Mesendoderm (in vitro differentiated cells): ENCODE measurements at regions not wholly inside any gene's neighbourhood (a gene's known extent, or its start where the extent isn't known, plus 50 kb on each side); places are given as distances from the start of the nearest gene placed in this dataset.

ENCODE experiments used
- DNase-seq: peaks from one replicate; pipeline ENCODE4 v3.0.0; 2013
- H2AK5ac ChIP-seq: 2 replicates; pipeline ENCODE4 v1.6.1; 2013; ENCODE audit warnings: low read length, inconsistent platforms
- H2BK120ac ChIP-seq: 2 replicates; pipeline ENCODE4 v1.6.1; 2013; ENCODE audit warnings: low read depth, mild to moderate bottlenecking, low read length, moderate library complexity, mixed read lengths
- H2BK15ac ChIP-seq: replicated peaks from 2 replicates; pipeline ENCODE4 v1.6.1; 2013; ENCODE audit warnings: low read depth, mild to moderate bottlenecking, moderate library complexity
- H2BK5ac ChIP-seq: 2 replicates; pipeline ENCODE4 v1.6.1; 2013; ENCODE audit warnings: low read length, inconsistent platforms
- H3K18ac ChIP-seq: 2 replicates; pipeline ENCODE4 v1.6.1; 2013; ENCODE audit warnings: mild to moderate bottlenecking, low read length, mixed read lengths
- H3K23ac ChIP-seq: one replicate; pipeline ENCODE4 v1.6.1; 2013; ENCODE audit warnings: low read length
- H3K27ac ChIP-seq: 2 replicates; pipeline ENCODE4 v1.5.1; 2013; ENCODE audit warnings: low read depth, mild to moderate bottlenecking, inconsistent platforms, low read length, moderate library complexity
- H3K27me3 ChIP-seq: 2 replicates; pipeline ENCODE4 v1.6.1; 2013; ENCODE audit warnings: low read length, control low read depth, mild to moderate bottlenecking, inconsistent platforms; ENCODE audit not compliant: insufficient read depth, poor library complexity
- H3K36me3 ChIP-seq: 2 replicates; pipeline ENCODE4 v1.6.1; 2013; ENCODE audit warnings: low read length, inconsistent platforms; ENCODE audit not compliant: control insufficient read depth, insufficient read depth
- H3K4ac ChIP-seq: one replicate; pipeline ENCODE4 v1.6.1; 2013; ENCODE audit warnings: low read depth, mild to moderate bottlenecking, low read length, moderate library complexity
- H3K4me1 ChIP-seq: 2 replicates; pipeline ENCODE4 v1.6.1; 2013; ENCODE audit warnings: low read depth, low read length, inconsistent platforms; ENCODE audit not compliant: control insufficient read depth
- H3K4me2 ChIP-seq: 2 replicates; pipeline ENCODE4 v1.6.1; 2013; ENCODE audit warnings: low read length
- H3K4me3 ChIP-seq: 2 replicates; pipeline ENCODE4 v1.5.1; 2013; ENCODE audit warnings: mild to moderate bottlenecking, low read length
- H3K56ac ChIP-seq: one replicate; pipeline ENCODE4 v1.6.1; 2013; ENCODE audit warnings: low read length
- H3K79me1 ChIP-seq: 2 replicates; pipeline ENCODE4 v1.6.1; 2013; ENCODE audit warnings: low read length, inconsistent platforms
- H3K79me2 ChIP-seq: 2 replicates; pipeline ENCODE4 v1.6.1; 2013; ENCODE audit warnings: mild to moderate bottlenecking, low read length; ENCODE audit not compliant: control insufficient read depth, insufficient read depth
- H3K9ac ChIP-seq: 2 replicates; pipeline ENCODE4 v1.6.1; 2013; ENCODE audit warnings: low read length, inconsistent platforms
- H4K5ac ChIP-seq: one replicate; pipeline ENCODE4 v1.6.1; 2013; ENCODE audit warnings: low read length
- H4K8ac ChIP-seq: one replicate; pipeline ENCODE4 v1.6.1; 2013; ENCODE audit warnings: low read depth, mild to moderate bottlenecking, control low read depth, low read length, moderate library complexity
- WGBS: extraction: QIAGEN DNeasy Blood & Tissue Kit; methylation state at CpG from one replicate; pipeline ENCODE4 v1.1.7; 2013; ENCODE audit warnings: low lambda C conversion rate, missing lambda C conversion rate; ENCODE audit not compliant: insufficient coverage; ENCODE audit errors: extremely low coverage; 5-methylcytosine and 5-hydroxymethylcytosine counted together

GRCh38 chr14:48725051-48725734 is 861.0 kb downstream of the RPS29 start:
- H2BK120ac ChIP-seq, result no peak overlapping the region
- no peak overlapping the region for H3K9ac ChIP-seq
- no peak overlapping the region for H2BK15ac ChIP-seq
- WGBS, result no CpG with 5 or more reads among the region's 6 CpGs
- H3K18ac ChIP-seq, result no peak overlapping the region
- H3K4me1 ChIP-seq, result no peaks in the 10 kb centered on the region
- H3K56ac ChIP-seq, result no peak overlapping the region
- H3K27ac ChIP-seq, result no peak overlapping the region
- no peaks in the 10 kb centered on the region for H3K79me1 ChIP-seq
- no peak for DNase-seq
- H3K79me2 ChIP-seq, result no peaks in the 10 kb centered on the region
- no peak overlapping the region for H3K4me3 ChIP-seq
- H3K36me3 ChIP-seq, result no peaks in the 10 kb centered on the region
- no peak overlapping the region for H3K4ac ChIP-seq
- H3K27me3 ChIP-seq, result no peaks in the 10 kb centered on the region
- H2BK5ac ChIP-seq, result no peak overlapping the region
- no peak overlapping the region for H4K5ac ChIP-seq
- H3K23ac ChIP-seq, result no peak overlapping the region
- H3K4me2 ChIP-seq, result no peak overlapping the region
- no peak overlapping the region for H4K8ac ChIP-seq
- H2AK5ac ChIP-seq, result no peak overlapping the region

GRCh38 chr14:48723841-48724495 is 862.2 kb downstream of the RPS29 start:
- no peak overlapping the region for H2AK5ac ChIP-seq
- H3K9ac ChIP-seq, result no peak overlapping the region
- no peak overlapping the region for H2BK5ac ChIP-seq
- H3K36me3 ChIP-seq, result no peaks in the 10 kb centered on the region
- no CpG with 5 or more reads among the region's 1 CpG for WGBS
- H2BK120ac ChIP-seq, result no peak overlapping the region
- no peak overlapping the region for H3K4ac ChIP-seq
- no peaks in the 10 kb centered on the region for H3K79me1 ChIP-seq
- peak; percentile 23 for DNase-seq
- H3K56ac ChIP-seq, result no peak overlapping the region
- H3K4me1 ChIP-seq, result no peaks in the 10 kb centered on the region
- no peak overlapping the region for H3K4me3 ChIP-seq
- H4K8ac ChIP-seq, result no peak overlapping the region
- H3K27ac ChIP-seq, result no peak overlapping the region
- no peaks in the 10 kb centered on the region for H3K79me2 ChIP-seq
- no peak overlapping the region for H3K23ac ChIP-seq
- H2BK15ac ChIP-seq, result no peak overlapping the region
- no peaks in the 10 kb centered on the region for H3K27me3 ChIP-seq
- no peak overlapping the region for H3K18ac ChIP-seq
- no peak overlapping the region for H3K4me2 ChIP-seq
- no peak overlapping the region for H4K5ac ChIP-seq

GRCh38 chr14:48714366-48714765 is 871.8 kb downstream of the RPS29 start:
- WGBS, result no CpG with 5 or more reads among the region's 7 CpGs
- no peak overlapping the region for H2BK5ac ChIP-seq
- no peak overlapping the region for H2AK5ac ChIP-seq
- no peaks in the 10 kb centered on the region for H3K27me3 ChIP-seq
- no peak overlapping the region for H3K23ac ChIP-seq
- no peak overlapping the region for H3K56ac ChIP-seq
- H2BK15ac ChIP-seq, result no peak overlapping the region
- H2BK120ac ChIP-seq, result no peak overlapping the region
- H4K8ac ChIP-seq, result no peak overlapping the region
- H3K4me2 ChIP-seq, result no peak overlapping the region
- no peak overlapping the region for H3K18ac ChIP-seq
- H4K5ac ChIP-seq, result no peak overlapping the region
- no peaks in the 10 kb centered on the region for H3K36me3 ChIP-seq
- H3K27ac ChIP-seq, result no peak overlapping the region
- DNase-seq, result no peak
- H3K4me3 ChIP-seq, result no peak overlapping the region
- no peak overlapping the region for H3K4ac ChIP-seq
- H3K79me1 ChIP-seq, result no peaks in the 10 kb centered on the region
- no peaks in the 10 kb centered on the region for H3K4me1 ChIP-seq
- no peaks in the 10 kb centered on the region for H3K79me2 ChIP-seq
- H3K9ac ChIP-seq, result no peak overlapping the region

- no peak overlapping the region for H4K5ac ChIP-seq
- no peaks in the 10 kb centered on the region for H3K27me3 ChIP-seq
- no CpG with 5 or more reads among the region's 1 CpG for WGBS
- no peaks in the 10 kb centered on the region for H3K79me2 ChIP-seq
- H3K79me1 ChIP-seq, result no peaks in the 10 kb centered on the region
- no peak overlapping the region for H3K18ac ChIP-seq
- H2BK5ac ChIP-seq, result no peak overlapping the region
- no peak overlapping the region for H3K4ac ChIP-seq
- no peak overlapping the region for H3K23ac ChIP-seq
- H3K36me3 ChIP-seq, result no peaks in the 10 kb centered on the region
- H3K4me1 ChIP-seq, result no peaks in the 10 kb centered on the region
- H2AK5ac ChIP-seq, result no peak overlapping the region
- no peak overlapping the region for H3K9ac ChIP-seq
- H3K27ac ChIP-seq, result no peak overlapping the region
- H3K56ac ChIP-seq, result no peak overlapping the region
- no peak overlapping the region for H3K4me2 ChIP-seq
- H2BK15ac ChIP-seq, result no peak overlapping the region
- no peak overlapping the region for H2BK120ac ChIP-seq
- no peak overlapping the region for H3K4me3 ChIP-seq
- H4K8ac ChIP-seq, result no peak overlapping the region
- no peak for DNase-seq
Observed at GRCh38 chr14:48710133-48710532, 876.0 kb downstream of the RPS29 start.

GRCh38 chr14:48709277-48709785 is 876.8 kb downstream of the RPS29 start:
- Histone ChIP-seq H3K4ac (no peak overlapping the region), H3K79me2 (no peaks in the 10 kb centered on the region), H3K27me3 (no peaks in the 10 kb centered on the region), H2AK5ac (no peak overlapping the region), H4K5ac (no peak overlapping the region), H2BK120ac (no peak overlapping the region), H3K4me2 (no peak overlapping the region), H2BK5ac (no peak overlapping the region), H3K27ac (no peak overlapping the region), H3K4me3 (no peak overlapping the region), H3K9ac (no peak overlapping the region), H3K36me3 (no peaks in the 10 kb centered on the region), H3K23ac (no peak overlapping the region), H4K8ac (no peak overlapping the region), H3K56ac (no peak overlapping the region), H3K4me1 (no peaks in the 10 kb centered on the region), H3K18ac (no peak overlapping the region), H2BK15ac (no peak overlapping the region), H3K79me1 (no peaks in the 10 kb centered on the region)
- DNase-seq, result no peak
- WGBS, result no CpG with 5 or more reads among the region's 1 CpG
